ENCODE measurements at regions not wholly inside any gene's neighbourhood (a gene's known extent, or its start where the extent isn't known, plus 50 kb on each side); places are given as distances from the start of the nearest gene placed in this dataset.

GRCh38 chr2:58448845-58449244, 207.7 kb upstream of the FANCL start:
- TF ChIP-seq EZH2 (IDR thresholded peaks at IDR 0.05; ENCODE audit: insufficient read depth, poor library complexity, severe bottlenecking) (no peak), EZH2phosphoT487 (IDR thresholded peaks at IDR 0.05; ENCODE audit: insufficient read depth, low read depth) (no peak)

Measured in GM23248 (cell line).